ENCODE measurements at regions not wholly inside any gene's neighbourhood (a gene's known extent, or its start where the extent isn't known, plus 50 kb on each side); places are given as distances from the start of the nearest gene placed in this dataset.
A peak's percentile ranks its signal among the peaks of the same experiment; 100 is the strongest.

GRCh38 chr5:174312270-174312617, 266.7 kb downstream of the NSG2 start:
- ATAC-seq (ENCODE audit: low read depth) = 0 out of 3 replicates have a peak, but pooled peaks have one; percentile 22
- H3K27me3 ChIP-seq (ENCODE audit: insufficient read depth, poor library complexity, severe bottlenecking) = peaks cover 13% of the 10 kb centered on the region
- H3K27ac ChIP-seq (ENCODE audit: poor library complexity, severe bottlenecking) = no peak overlapping the region

GRCh38 chr5:174312641-174313040, 267.1 kb downstream of the NSG2 start:
- Histone ChIP-seq H3K9me3 (ENCODE audit: severe bottlenecking) (no peaks in the 10 kb centered on the region), H3K36me3 (ENCODE audit: low read depth) (no peaks in the 10 kb centered on the region), H3K27me3 (ENCODE audit: insufficient read depth, poor library complexity, severe bottlenecking) (peaks cover 13% of the 10 kb centered on the region)

More at GRCh38 chr5:174312270-174312617, 266.7 kb downstream of the NSG2 start:
- Histone ChIP-seq H3K4me1 (ENCODE audit: insufficient read depth, poor library complexity, severe bottlenecking) (no peaks in the 10 kb centered on the region), H3K4me3 (ENCODE audit: severe bottlenecking) (no peak overlapping the region), H3K9me3 (ENCODE audit: severe bottlenecking) (no peaks in the 10 kb centered on the region), H3K36me3 (ENCODE audit: low read depth) (no peaks in the 10 kb centered on the region)
- TF ChIP-seq CTCF (IDR thresholded peaks at IDR 0.05; ENCODE audit: poor library complexity, severe bottlenecking) = peak; percentile 71
- no peak for DNase-seq (ENCODE audit: low spot score)

GRCh38 chr5:174313615-174314014, 268.1 kb downstream of the NSG2 start:
- no peak for DNase-seq (ENCODE audit: low spot score)
- Histone ChIP-seq H3K4me1 (ENCODE audit: insufficient read depth, poor library complexity, severe bottlenecking) (no peaks in the 10 kb centered on the region), H3K4me3 (ENCODE audit: severe bottlenecking) (no peak overlapping the region), H3K27me3 (ENCODE audit: insufficient read depth, poor library complexity, severe bottlenecking) (peaks cover 20% of the 10 kb centered on the region), H3K9me3 (ENCODE audit: severe bottlenecking) (no peaks in the 10 kb centered on the region), H3K27ac (ENCODE audit: poor library complexity, severe bottlenecking) (no peak overlapping the region), H3K36me3 (ENCODE audit: low read depth) (no peaks in the 10 kb centered on the region)
- no peak for ATAC-seq (ENCODE audit: low read depth)
- no peak for TF ChIP-seq CTCF (IDR thresholded peaks at IDR 0.05; ENCODE audit: poor library complexity, severe bottlenecking)

More at GRCh38 chr5:174312641-174313040, 267.1 kb downstream of the NSG2 start:
- Histone ChIP-seq H3K4me3 (ENCODE audit: severe bottlenecking) (no peak overlapping the region), H3K4me1 (ENCODE audit: insufficient read depth, poor library complexity, severe bottlenecking) (no peaks in the 10 kb centered on the region), H3K27ac (ENCODE audit: poor library complexity, severe bottlenecking) (no peak overlapping the region)
- TF ChIP-seq CTCF (IDR thresholded peaks at IDR 0.05; ENCODE audit: poor library complexity, severe bottlenecking) = no peak
- ATAC-seq (ENCODE audit: low read depth) (no peak), DNase-seq (ENCODE audit: low spot score) (no peak)

GRCh38 chr5:174314261-174314660, 268.8 kb downstream of the NSG2 start:
- DNase-seq (ENCODE audit: low spot score) = no peak
- Histone ChIP-seq H3K9me3 (ENCODE audit: severe bottlenecking) (no peaks in the 10 kb centered on the region), H3K4me3 (ENCODE audit: severe bottlenecking) (no peak overlapping the region), H3K36me3 (ENCODE audit: low read depth) (no peaks in the 10 kb centered on the region), H3K27ac (ENCODE audit: poor library complexity, severe bottlenecking) (no peak overlapping the region), H3K4me1 (ENCODE audit: insufficient read depth, poor library complexity, severe bottlenecking) (no peaks in the 10 kb centered on the region), H3K27me3 (ENCODE audit: insufficient read depth, poor library complexity, severe bottlenecking) (peaks cover 26% of the 10 kb centered on the region)
- no peak for ATAC-seq (ENCODE audit: low read depth)
- TF ChIP-seq CTCF (IDR thresholded peaks at IDR 0.05; ENCODE audit: poor library complexity, severe bottlenecking) = no peak

GRCh38 chr5:174315471-174315870, 270.0 kb downstream of the NSG2 start:
- ATAC-seq (ENCODE audit: low read depth) (no peak), DNase-seq (ENCODE audit: low spot score) (no peak)
- Histone ChIP-seq H3K27ac (ENCODE audit: poor library complexity, severe bottlenecking) (no peak overlapping the region), H3K9me3 (ENCODE audit: severe bottlenecking) (no peaks in the 10 kb centered on the region), H3K27me3 (ENCODE audit: insufficient read depth, poor library complexity, severe bottlenecking) (peaks cover 32% of the 10 kb centered on the region), H3K36me3 (ENCODE audit: low read depth) (no peaks in the 10 kb centered on the region), H3K4me3 (ENCODE audit: severe bottlenecking) (no peak overlapping the region), H3K4me1 (ENCODE audit: insufficient read depth, poor library complexity, severe bottlenecking) (no peaks in the 10 kb centered on the region)
- TF ChIP-seq CTCF (IDR thresholded peaks at IDR 0.05; ENCODE audit: poor library complexity, severe bottlenecking) = no peak

All from RWPE2 (cell line).